ENCODE measurements at regions not wholly inside any gene's neighbourhood (a gene's known extent, or its start where the extent isn't known, plus 50 kb on each side); places are given as distances from the start of the nearest gene placed in this dataset.

DNA sequence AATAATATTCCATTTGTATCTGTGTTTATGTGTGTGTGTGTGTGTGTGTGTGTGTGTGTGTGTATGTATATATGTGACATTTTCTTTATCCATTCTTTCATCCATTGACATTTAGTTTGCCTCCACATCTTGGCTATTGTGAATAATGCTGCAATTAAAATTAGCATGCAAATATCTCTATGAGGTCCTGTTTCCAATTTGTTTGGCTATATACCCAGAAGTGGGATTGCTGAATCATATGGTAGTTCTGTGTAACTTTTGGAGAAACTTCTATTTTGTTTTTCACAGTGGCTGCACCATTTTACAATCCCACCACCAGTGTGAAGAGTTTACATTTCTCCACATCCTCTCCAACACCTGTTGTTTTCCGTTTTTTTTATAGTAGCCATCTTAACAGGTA lies 53.1 kb downstream of the CH25H start:
- ChIA-PET POLR2A (no interaction called here), CTCF (interaction anchor here (1.0 kb wide), 1 partner anchor 124 kb away, joined by 3 read pairs; no protein-coding TSS in a partner anchor)
- no peaks in the 10 kb centered on the region for H3K27me3 ChIP-seq (ENCODE audit: control insufficient read depth, insufficient read depth, low read length)
- no peaks in the 10 kb centered on the region for H3K36me3 ChIP-seq (ENCODE audit: control insufficient read depth, insufficient read depth, low read length)
- no peak for DNase-seq (ENCODE audit: low read depth)
- TF ChIP-seq, protein P1, sequence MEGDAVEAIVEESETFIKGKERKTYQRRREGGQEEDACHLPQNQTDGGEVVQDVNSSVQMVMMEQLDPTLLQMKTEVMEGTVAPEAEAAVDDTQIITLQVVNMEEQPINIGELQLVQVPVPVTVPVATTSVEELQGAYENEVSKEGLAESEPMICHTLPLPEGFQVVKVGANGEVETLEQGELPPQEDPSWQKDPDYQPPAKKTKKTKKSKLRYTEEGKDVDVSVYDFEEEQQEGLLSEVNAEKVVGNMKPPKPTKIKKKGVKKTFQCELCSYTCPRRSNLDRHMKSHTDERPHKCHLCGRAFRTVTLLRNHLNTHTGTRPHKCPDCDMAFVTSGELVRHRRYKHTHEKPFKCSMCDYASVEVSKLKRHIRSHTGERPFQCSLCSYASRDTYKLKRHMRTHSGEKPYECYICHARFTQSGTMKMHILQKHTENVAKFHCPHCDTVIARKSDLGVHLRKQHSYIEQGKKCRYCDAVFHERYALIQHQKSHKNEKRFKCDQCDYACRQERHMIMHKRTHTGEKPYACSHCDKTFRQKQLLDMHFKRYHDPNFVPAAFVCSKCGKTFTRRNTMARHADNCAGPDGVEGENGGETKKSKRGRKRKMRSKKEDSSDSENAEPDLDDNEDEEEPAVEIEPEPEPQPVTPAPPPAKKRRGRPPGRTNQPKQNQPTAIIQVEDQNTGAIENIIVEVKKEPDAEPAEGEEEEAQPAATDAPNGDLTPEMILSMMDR (IDR thresholded peaks at IDR 0.05; ENCODE audit: insufficient read depth, low read depth, low read length): no peak
- H3K4me3 ChIP-seq (ENCODE audit: low read depth, low read length): no peak overlapping the region

- ChIA-PET CTCF (interaction anchor here (0.6 to 1.0 kb wide), 2 partner anchors 60 to 123 kb away, joined by 3 read pairs; no protein-coding TSS in a partner anchor), POLR2A (no interaction called here)
- no peak for DNase-seq (ENCODE audit: low read depth)
- Histone ChIP-seq H3K36me3 (ENCODE audit: control insufficient read depth, insufficient read depth, low read length) (no peaks in the 10 kb centered on the region), H3K27me3 (ENCODE audit: control insufficient read depth, insufficient read depth, low read length) (no peaks in the 10 kb centered on the region), H3K4me3 (ENCODE audit: low read depth, low read length) (no peak overlapping the region)
- TF ChIP-seq, protein P1 (IDR thresholded peaks at IDR 0.05; ENCODE audit: insufficient read depth, low read depth, low read length): no peak
These were observed 54.0 kb downstream of the CH25H start for GRCh38 chr10:89153116-89153515.

- Histone ChIP-seq H3K36me3 (ENCODE audit: control insufficient read depth, insufficient read depth, low read length) (no peaks in the 10 kb centered on the region), H3K27me3 (ENCODE audit: control insufficient read depth, insufficient read depth, low read length) (no peaks in the 10 kb centered on the region), H3K4me3 (ENCODE audit: low read depth, low read length) (no peak overlapping the region)
- TF ChIP-seq, protein P1 (IDR thresholded peaks at IDR 0.05; ENCODE audit: insufficient read depth, low read depth, low read length): no peak
- CTCF ChIA-PET: no interaction called here
- POLR2A ChIA-PET: no interaction called here
- DNase-seq (ENCODE audit: low read depth): no peak
These were observed 55.3 kb downstream of the CH25H start for GRCh38 chr10:89151857-89152256.

GRCh38 chr10:89148061-89148460 lies 59.1 kb downstream of the CH25H start:
- no peak for DNase-seq (ENCODE audit: low read depth)
- CTCF ChIA-PET: no interaction called here
- H3K4me3 ChIP-seq (ENCODE audit: low read depth, low read length): no peak overlapping the region
- TF ChIP-seq, protein P1 (IDR thresholded peaks at IDR 0.05; ENCODE audit: insufficient read depth, low read depth, low read length): no peak
- no peaks in the 10 kb centered on the region for H3K27me3 ChIP-seq (ENCODE audit: control insufficient read depth, insufficient read depth, low read length)
- POLR2A ChIA-PET: no interaction called here
- no peaks in the 10 kb centered on the region for H3K36me3 ChIP-seq (ENCODE audit: control insufficient read depth, insufficient read depth, low read length)

DNA sequence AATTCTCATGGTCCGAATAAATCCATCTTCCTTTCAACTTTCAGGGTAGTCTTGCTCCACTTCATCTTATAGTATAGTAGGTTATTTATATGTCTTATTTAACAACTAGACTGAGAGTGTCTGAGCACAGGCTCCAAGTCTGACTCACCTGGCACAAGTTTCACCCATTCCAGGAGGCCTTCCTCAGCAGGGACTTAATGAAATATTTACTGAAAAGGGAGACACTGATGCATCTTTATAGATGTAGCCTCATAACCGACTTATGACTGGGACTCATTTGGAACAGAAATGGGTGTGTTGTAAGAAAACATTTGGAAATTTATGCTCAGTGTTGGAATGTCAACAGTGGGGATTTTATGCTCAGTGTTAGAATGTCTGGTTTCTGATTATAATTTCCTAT lies 59.9 kb downstream of the CH25H start:
- Histone ChIP-seq H3K36me3 (ENCODE audit: control insufficient read depth, insufficient read depth, low read length) (no peaks in the 10 kb centered on the region), H3K4me3 (ENCODE audit: low read depth, low read length) (no peak overlapping the region), H3K27me3 (ENCODE audit: control insufficient read depth, insufficient read depth, low read length) (peaks cover 2% of the 10 kb centered on the region; the same call in 1 of the 2 replicates)
- DNase-seq (ENCODE audit: low read depth): peak; percentile 91
- TF ChIP-seq, protein P1 (IDR thresholded peaks at IDR 0.05; ENCODE audit: insufficient read depth, low read depth, low read length): no peak
- ChIA-PET POLR2A (no interaction called here), CTCF (no interaction called here)

All from BJ (cell line).